PFSK-1 (cell line): ENCODE measurements at regions not wholly inside any gene's neighbourhood (a gene's known extent, or its start where the extent isn't known, plus 50 kb on each side); places are given as distances from the start of the nearest gene placed in this dataset.

Experiments used
- FOXP2 ChIP-seq: optimal IDR thresholded peaks from 2 replicates; pipeline ENCODE3; 2011; ENCODE audit warnings: borderline replicate concordance, control low read depth, inconsistent platforms; ENCODE audit not compliant: insufficient read depth; ENCODE audit errors: extremely low read length, extremely low read depth
- POLR2AphosphoS5 ChIP-seq: IDR thresholded peaks from 2 replicates; pipeline ENCODE4 v1.6.1; 2012; ENCODE audit warnings: low read depth, mild to moderate bottlenecking, control low read depth, low read length, moderate library complexity
- REST ChIP-seq, 2 experiments: IDR thresholded peaks; 2 replicates each; pipeline versions ENCODE4 v1.6.1 to v1.8.0; 2011 to 2012; ENCODE audit warnings: low read depth in 2 of 2, low read length in 2 of 2, control low read depth in 1 of 2, inconsistent platforms in 1 of 2, mild to moderate bottlenecking in 1 of 2, moderate library complexity in 1 of 2; ENCODE audit not compliant: insufficient read depth in 1 of 2
- TAF1 ChIP-seq: IDR thresholded peaks from 2 replicates; pipeline ENCODE4 v1.6.1; 2012; ENCODE audit warnings: low read length, control low read depth, borderline replicate concordance; ENCODE audit not compliant: insufficient read depth

GRCh38 chr9:91004992-91005391, 203.4 kb downstream of the SYK start:
- TF ChIP-seq POLR2AphosphoS5 (no peak), TAF1 (no peak), REST (IDR thresholded peaks at IDR 0.05; ENCODE audit: insufficient read depth in 1 of 2, low read depth in 2 of 2, low read length in 2 of 2) (no peak), FOXP2 (no peak)
